ENCODE measurements at regions not wholly inside any gene's neighbourhood (a gene's known extent, or its start where the extent isn't known, plus 50 kb on each side); places are given as distances from the start of the nearest gene placed in this dataset.

DNA sequence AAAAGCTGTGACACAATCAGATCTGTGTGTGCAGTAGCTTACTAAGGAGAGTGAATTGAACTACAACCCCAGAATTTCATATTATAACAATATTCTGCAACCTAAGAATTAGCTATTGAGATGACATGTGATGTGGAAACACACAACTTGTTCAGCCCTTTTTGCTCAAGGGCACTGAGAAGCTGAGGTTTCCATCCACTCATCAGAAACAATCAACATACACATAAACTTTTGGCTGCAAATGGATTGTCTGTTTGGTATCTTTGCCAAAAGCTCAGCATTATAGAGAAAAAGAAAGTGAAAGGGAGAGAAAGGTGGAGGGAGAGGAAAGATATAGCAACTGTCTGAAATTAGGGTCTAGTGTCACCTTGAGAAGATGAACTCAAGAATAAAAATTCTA is 117.2 kb upstream of the KLF7 start:
- TF ChIP-seq CTCF (conservative IDR thresholded peaks at IDR 0.05; ENCODE audit: low read length), result no peak

DNA sequence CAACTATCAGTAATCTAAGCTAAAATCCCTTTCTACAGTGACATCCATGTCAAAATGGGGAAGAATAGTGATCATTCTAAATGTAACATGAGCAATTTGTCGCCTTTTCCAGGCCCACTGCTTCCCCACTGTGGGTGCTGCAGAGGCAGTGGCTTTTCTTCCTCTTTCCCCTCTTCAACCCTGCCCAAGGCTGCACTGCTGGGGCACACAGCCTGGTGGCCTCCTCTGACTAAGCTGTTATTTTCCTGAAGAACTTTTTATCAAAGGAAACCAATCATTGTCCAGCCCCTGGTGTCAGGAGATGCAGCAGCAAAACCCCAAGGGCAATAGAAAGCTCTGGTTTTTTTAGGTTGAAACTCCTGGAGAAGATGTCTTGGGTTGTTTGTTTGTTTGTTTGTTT is 117.6 kb upstream of the KLF7 start:
- H3K4me3 ChIP-seq (ENCODE audit: low read length), result no peak overlapping the region
- no peak for DNase-seq (ENCODE audit: low read depth)
- 0 out of 2 replicates have a peak, but pooled peaks have one; percentile 3 for TF ChIP-seq CTCF (conservative IDR thresholded peaks at IDR 0.05; ENCODE audit: low read length)

More for the DNA sequence above, 117.2 kb upstream of the KLF7 start:
- DNase-seq (ENCODE audit: low read depth), result no peak
- H3K4me3 ChIP-seq (ENCODE audit: low read length), result no peak overlapping the region

GRCh38 chr2:207284556-207285472 is 119.1 kb upstream of the KLF7 start:
- TF ChIP-seq CTCF (conservative IDR thresholded peaks at IDR 0.05; ENCODE audit: low read length), result no peak
- H3K4me3 ChIP-seq (ENCODE audit: low read length), result no peak overlapping the region
- DNase-seq (ENCODE audit: low read depth), result no peak

- H3K4me3 ChIP-seq (ENCODE audit: low read length), result no peak overlapping the region
- no peak for TF ChIP-seq CTCF (conservative IDR thresholded peaks at IDR 0.05; ENCODE audit: low read length)
- DNase-seq (ENCODE audit: low read depth), result no peak
These were observed 119.7 kb upstream of the KLF7 start for GRCh38 chr2:207285473-207285815.

DNA sequence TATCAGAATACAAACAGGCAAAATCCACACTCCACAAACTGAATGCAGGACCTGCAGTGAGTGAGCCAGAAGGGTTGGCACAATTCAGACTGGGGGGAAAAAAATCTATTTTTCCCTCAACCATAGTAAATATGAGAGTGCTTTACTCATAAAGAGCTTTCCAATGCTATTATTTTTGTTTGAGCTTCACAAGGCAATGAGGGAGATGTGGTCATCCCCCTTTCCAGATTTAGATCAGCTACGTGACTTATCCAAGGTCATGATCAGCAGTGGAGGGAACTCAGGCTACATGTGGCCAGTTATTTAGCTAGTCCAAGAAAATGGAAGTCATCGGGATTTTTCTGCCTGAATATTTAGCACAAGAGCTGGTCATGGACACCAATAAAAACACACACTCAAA is 120.4 kb upstream of the KLF7 start:
- DNase-seq (ENCODE audit: low read depth), result no peak
- no peak for TF ChIP-seq CTCF (conservative IDR thresholded peaks at IDR 0.05; ENCODE audit: low read length)
- H3K4me3 ChIP-seq (ENCODE audit: low read length), result no peak overlapping the region

- no peak overlapping the region for H3K4me3 ChIP-seq (ENCODE audit: low read length)
- TF ChIP-seq CTCF (conservative IDR thresholded peaks at IDR 0.05; ENCODE audit: low read length), result no peak
- DNase-seq (ENCODE audit: low read depth), result no peak
These were observed 122.9 kb upstream of the KLF7 start for GRCh38 chr2:207288628-207289027.
